Fibroblast of gingiva (primary cell): ENCODE measurements at regions not wholly inside any gene's neighbourhood (a gene's known extent, or its start where the extent isn't known, plus 50 kb on each side); places are given as distances from the start of the nearest gene placed in this dataset.
"Not testable (repeated sequence)": the region's sequence is repeated elsewhere in the genome, so short reads cannot be mapped to it uniquely, and the experiment has no call there.

Experiments
- DNase-seq: peaks from one replicate; pipeline ENCODE4 v3.0.0-alpha.2; 2011; ENCODE audit warnings: low read depth

DNA sequence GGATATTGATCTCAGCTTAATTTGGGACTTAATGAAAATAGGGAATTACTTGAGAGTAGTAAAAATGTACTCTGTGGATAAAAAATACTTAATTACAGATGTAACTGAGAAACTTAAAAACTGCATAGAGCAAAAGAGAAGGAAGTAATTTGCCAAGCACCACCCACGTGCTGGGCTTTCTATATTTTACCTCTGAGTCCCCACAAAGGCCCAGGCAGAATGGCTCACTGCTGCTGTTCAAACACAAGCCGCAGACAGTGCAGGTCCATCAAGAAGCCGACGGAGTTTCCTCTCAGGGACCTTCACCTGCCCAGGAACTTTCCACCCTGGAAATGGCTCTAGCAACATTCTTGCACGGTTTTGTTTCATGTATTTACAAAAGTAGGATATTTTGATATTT is 77.2 kb upstream of the TRPM1 start:
- DNase-seq, result no peak

DNA sequence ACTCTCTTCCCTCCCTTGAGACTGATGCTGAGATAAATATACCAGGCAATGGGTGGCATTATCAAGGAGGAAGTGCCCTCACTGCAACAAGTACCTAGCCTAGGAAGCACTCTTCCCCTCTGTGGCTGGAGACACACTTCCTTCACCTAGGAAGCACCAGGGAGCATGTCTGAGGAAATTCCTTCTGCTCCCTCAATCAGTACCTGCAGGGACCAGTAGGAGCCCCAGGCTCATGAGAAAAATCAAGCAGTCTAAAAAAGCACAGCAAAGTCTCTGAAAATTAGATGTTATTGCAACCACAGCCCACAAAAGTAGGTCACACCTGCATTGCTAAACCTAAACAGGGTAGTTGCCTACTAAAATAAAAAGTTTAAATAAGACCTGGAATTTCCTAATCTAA is 78.2 kb upstream of the TRPM1 start:
- DNase-seq, result no peak

- no peak for DNase-seq
These were observed 91.8 kb upstream of the TRPM1 start for GRCh38 chr15:31193291-31193690.

GRCh38 chr15:31195871-31196270 is 94.3 kb upstream of the TRPM1 start:
- no peak for DNase-seq

DNA sequence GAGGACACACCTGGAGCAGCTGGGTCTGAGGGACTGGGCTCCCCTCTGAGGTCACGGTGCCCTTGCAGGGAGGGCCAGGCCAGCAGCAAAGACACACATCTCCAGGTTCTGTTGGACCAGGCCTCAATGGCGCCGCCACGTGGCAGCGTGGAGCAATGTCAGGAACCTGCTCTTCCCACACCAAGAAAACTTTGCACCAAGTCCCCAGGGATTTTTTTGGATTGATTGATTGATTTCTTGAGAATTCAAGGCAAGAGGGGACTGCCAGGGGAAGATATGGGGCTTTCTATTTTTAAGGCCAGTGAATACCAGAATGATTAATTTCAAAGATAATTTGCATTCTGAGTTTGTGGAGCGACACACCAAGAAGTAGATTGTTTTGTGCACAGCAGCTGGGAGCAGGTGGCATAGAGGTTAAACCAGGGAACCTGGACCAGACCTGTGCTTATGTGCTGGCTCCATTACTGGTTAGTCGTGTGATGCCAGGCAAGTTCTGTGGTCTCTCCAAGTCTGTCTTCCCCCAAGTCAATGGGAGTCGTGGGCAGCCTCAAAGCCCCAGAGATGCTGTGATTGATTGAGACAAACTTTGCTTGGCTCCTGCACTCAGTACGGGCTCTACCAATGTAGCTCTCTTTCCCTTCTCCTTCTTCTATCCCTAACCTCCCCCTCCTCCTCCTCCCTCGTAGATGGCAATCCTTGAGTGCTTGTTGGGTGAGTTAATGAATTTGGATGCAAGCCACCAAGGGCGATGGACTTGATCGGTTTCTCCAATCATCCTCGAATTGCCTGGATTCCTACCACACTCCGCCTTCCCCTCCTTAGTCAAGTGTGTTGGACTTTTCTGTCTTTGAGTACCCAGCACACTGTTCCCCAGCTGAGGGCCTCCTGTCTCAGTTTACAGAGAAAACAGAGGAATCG is 96.2 kb upstream of the TRPM1 start:
- DNase-seq, result no peak

DNA sequence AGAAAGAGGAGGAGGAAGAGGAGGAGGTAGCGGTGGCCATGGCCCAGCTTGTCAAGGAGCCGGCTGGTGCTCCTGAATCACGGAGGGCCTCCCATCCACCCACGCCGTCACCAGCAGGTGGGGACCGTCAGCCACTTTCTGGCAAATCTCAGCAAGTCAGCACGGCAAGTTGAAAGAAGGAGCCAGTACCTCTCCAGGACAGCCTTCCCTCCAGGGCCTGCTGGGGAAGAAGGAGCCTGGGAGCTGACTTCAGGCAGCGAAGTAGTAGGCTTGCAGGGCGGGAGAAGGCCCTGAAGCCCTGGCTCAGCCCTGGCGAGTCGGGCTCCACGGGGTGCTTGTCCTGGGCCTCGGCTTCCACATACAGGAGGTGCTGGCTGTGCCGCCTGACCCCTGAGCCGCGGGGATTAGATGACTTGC is 99.2 kb upstream of the TRPM1 start:
- peak; percentile 57 for DNase-seq

- no peak for DNase-seq
These were observed 101.4 kb upstream of the TRPM1 start for GRCh38 chr15:31202953-31203352.

- no peak for DNase-seq
These were observed 102.5 kb upstream of the TRPM1 start for GRCh38 chr15:31203999-31204398.

- no peak for DNase-seq
These were observed 105.1 kb upstream of the TRPM1 start for GRCh38 chr15:31206386-31207181.

DNA sequence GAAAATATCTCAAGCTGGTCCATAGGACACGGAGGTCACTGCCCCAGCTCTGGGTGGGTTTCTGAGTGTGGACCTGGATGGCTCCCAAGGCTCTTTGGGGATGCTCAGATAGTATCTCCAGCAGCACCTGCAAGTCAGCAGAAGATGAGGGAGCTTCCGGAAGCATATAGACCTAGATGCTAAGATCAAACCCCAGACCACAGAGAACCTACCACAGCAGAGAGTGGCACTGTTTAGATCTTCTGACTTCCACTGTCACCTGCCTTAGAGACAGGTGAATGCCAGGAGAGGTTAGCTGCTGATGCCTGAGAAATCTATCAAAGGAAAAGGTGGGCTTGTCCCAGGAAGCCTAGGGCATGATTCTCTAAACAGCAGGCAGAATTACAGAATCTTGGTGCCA is 105.7 kb upstream of the TRPM1 start:
- no peak for DNase-seq

- DNase-seq, result not testable (repeated sequence)
These were observed 106.3 kb upstream of the TRPM1 start for GRCh38 chr15:31207861-31208260.

DNA sequence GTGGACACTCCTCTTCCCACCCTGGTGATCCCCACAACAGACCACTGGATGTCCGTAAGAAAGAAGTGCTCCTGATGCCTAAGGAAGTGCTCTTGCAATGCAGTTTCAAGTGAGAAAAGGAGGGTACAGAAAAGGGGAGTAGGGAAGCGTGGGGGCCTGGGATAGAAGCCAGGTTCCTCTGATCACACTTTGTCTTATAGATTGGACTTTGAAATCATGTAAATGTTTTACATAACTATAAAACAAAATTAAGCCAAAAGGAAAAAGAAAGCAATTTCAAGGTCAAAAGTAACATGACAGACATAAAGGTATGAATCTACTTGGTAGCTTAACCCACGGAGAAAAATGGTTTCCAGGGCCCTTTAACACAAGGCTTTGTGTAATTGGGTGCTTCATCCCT is 107.3 kb upstream of the TRPM1 start:
- DNase-seq, result no peak

DNA sequence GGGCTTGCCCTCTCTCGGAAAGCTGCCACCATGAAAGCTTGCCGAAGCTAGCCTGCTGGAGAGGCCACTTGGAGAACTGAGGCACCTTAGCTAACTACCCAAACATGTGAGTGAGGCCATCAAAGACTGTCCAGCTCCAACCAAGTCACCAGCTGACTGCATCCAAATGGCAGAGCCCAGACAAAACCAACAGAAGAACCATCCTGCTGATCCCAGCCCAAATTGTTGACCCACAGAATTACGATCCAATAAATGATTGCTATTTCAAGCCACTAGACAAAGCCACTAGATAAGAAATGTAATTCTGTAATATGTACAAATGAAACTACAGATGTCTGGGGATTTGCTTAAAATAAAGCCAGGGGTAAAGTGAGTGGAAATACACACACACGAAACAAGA is 109.8 kb upstream of the TRPM1 start:
- no peak for DNase-seq

DNA sequence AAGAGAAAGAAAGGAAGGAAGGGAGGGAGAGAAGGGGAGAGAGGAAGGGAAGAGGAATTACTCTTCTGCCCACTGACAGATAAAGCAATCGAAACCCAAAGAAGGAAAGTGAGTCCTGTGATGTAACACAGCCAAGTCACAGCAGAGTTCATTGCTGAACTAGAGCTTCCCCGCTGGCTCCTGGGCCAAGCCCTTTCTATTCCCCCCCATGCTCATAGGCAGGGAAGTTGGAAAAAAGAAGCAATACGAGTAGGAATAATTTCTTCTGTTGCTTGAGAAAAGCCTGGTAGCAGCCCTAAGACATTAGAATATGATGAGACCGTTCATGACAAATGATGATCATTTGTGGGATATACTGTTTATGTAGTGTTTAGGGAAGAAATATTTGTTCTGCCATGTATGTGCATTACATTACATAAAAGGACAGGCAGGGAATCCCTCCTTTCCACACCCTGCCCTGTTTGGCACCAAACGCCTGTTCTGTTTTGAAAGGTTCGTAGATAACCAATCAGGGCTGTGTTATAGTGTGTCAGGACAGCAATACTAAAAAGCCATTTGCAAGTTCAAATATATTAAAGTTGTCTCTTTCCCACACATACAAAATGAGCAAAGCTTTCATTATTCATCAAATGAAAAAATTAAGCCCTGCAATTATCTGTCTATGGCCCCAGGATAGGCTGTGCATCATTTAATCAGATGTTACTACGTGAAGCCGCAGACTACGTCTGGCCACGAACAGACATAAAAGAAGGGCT is 111.0 kb upstream of the TRPM1 start:
- no peak for DNase-seq

- DNase-seq, result no peak
These were observed 112.3 kb upstream of the KLF13 start for GRCh38 chr15:31214158-31214863.

DNA sequence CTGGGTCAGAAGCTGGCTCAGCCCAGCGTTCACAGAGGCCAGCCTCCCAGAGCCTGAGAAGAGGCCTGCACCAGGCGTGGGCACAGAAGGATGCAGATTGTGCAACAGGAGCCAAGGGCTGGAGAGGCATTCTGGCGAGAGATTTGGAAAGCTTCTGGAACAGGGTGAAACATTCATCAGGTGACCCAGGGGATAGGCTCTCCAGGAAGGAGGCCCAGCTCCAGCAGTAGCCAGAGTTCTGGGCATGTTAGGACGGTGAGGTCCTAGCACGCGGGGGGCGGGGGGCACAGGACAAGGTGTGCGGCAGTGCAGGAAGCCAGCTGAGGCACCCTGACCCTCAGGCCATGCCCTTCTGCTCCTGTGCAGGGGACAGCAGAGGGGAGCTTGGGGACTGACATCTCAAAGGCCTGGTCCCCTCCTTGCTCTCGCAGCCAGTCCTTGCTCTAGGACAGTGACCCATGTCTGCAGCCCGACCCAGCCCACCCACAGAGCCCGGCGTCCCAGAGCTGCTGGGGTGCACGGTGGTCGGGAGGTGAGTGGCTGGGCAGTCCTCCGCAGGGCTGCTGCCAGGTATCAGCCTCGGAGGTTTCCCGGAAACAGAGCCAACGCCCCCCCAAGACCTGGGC is 111.7 kb upstream of the KLF13 start:
- peak; percentile 80 for DNase-seq

- peak; percentile 53 for DNase-seq
These were observed 111.0 kb upstream of the KLF13 start for GRCh38 chr15:31215490-31216214.

DNA sequence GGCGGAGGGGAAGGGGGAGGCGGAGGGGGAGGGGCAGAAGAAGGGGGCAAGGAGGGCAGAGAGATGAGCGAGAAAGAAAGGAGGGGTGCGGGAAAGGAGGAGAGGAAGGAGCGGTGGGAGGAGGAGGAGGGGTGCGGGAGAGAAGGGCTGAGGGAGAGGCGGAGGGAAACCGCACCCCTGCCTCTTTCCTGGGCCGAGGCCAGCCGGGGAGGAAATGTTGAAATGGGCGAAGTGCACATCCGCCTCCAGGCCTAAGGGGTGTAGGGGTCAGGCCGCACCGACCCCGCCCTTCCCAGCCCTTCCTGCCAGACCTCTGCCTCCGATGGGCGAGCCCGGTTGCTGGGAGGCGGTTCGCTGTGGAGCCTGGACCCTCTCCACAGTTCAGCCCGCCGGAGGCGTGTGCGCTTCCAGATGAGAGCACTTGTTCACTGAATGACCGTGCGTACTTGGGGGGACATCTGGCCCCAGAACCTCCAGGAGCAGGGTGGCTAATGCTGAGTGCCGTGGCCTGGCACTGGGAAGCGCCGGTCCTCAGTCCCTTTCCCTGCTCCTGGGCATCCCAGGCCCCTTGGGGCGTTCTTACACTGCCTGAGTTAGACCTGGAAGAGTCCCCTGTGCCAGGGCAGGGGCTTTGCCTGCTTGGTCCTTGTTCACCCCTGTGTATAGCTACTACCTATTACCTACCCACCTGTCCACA is 110.3 kb upstream of the KLF13 start:
- DNase-seq, result peak; percentile 84

- no peak for DNase-seq
These were observed 109.6 kb upstream of the KLF13 start for GRCh38 chr15:31217067-31217466.
